ENCODE measurements at regions not wholly inside any gene's neighbourhood (a gene's known extent, or its start where the extent isn't known, plus 50 kb on each side); places are given as distances from the start of the nearest gene placed in this dataset.

GRCh38 chr1:208540724-208541123 is 296.5 kb upstream of the PLXNA2 start:
- Histone ChIP-seq H3K79me2 (replicated peaks; ENCODE audit: insufficient read depth, low read length) (no peaks in the 10 kb centered on the region), H3F3A (ENCODE audit: insufficient read depth, low read length, poor library complexity, severe bottlenecking) (no peaks in the 10 kb centered on the region), H3K27ac (ENCODE audit: low read length) (no peak overlapping the region)

GRCh38 chr1:208541225-208541855 is 297.2 kb upstream of the PLXNA2 start:
- H3K4me3 ChIP-seq (ENCODE audit: low read length) = no peak overlapping the region
- TF ChIP-seq EP300 (conservative IDR thresholded peaks at IDR 0.05; ENCODE audit: poor library complexity, severe bottlenecking) (no peak), EZH2 (IDR thresholded peaks at IDR 0.05; ENCODE audit: borderline replicate concordance, insufficient read depth, low read length, poor library complexity, severe bottlenecking) (no peak), MXI1 (conservative IDR thresholded peaks at IDR 0.05; ENCODE audit: poor library complexity, severe bottlenecking) (no peak), REST (IDR thresholded peaks at IDR 0.05; ENCODE audit: borderline replicate concordance) (no peak), TAF1 (IDR thresholded peaks at IDR 0.05; ENCODE audit: low read depth) (no peak)
- H4K20me1 ChIP-seq (ENCODE audit: insufficient read depth) = no peaks in the 10 kb centered on the region
- H3K27ac ChIP-seq (ENCODE audit: low read length) = no peak overlapping the region
- no peaks in the 10 kb centered on the region for H3K27me3 ChIP-seq (ENCODE audit: insufficient read depth, low read depth, low read length)
- no peak overlapping the region for H2AFZ ChIP-seq (ENCODE audit: low read depth, low read length)
- no peaks in the 10 kb centered on the region for H3K9me3 ChIP-seq (ENCODE audit: low read length)
- H3K9ac ChIP-seq (ENCODE audit: low read length) = no peak overlapping the region
- no peak overlapping the region for H3K4me2 ChIP-seq (ENCODE audit: low read length)
- no peaks in the 10 kb centered on the region for H3K9me2 ChIP-seq (ENCODE audit: insufficient read depth, low read length)
- no peaks in the 10 kb centered on the region for H3K79me2 ChIP-seq (replicated peaks; ENCODE audit: insufficient read depth, low read length)
- no peaks in the 10 kb centered on the region for H3F3A ChIP-seq (ENCODE audit: insufficient read depth, low read length, poor library complexity, severe bottlenecking)
- no peaks in the 10 kb centered on the region for H3K36me3 ChIP-seq (ENCODE audit: insufficient read depth, low read length)

More at GRCh38 chr1:208540724-208541123, 296.5 kb upstream of the PLXNA2 start:
- H3K4me3 ChIP-seq (ENCODE audit: low read length) = no peak overlapping the region
- H2AFZ ChIP-seq (ENCODE audit: low read depth, low read length) = no peak overlapping the region
- no peaks in the 10 kb centered on the region for H3K27me3 ChIP-seq (ENCODE audit: insufficient read depth, low read depth, low read length)
- no peaks in the 10 kb centered on the region for H3K36me3 ChIP-seq (ENCODE audit: insufficient read depth, low read length)
- no peaks in the 10 kb centered on the region for H4K20me1 ChIP-seq (ENCODE audit: insufficient read depth)
- TF ChIP-seq CTCF (IDR thresholded peaks at IDR 0.05; ENCODE audit: poor library complexity, severe bottlenecking) = no peak
- no peak for TF ChIP-seq EP300 (conservative IDR thresholded peaks at IDR 0.05; ENCODE audit: poor library complexity, severe bottlenecking)
- TF ChIP-seq REST (IDR thresholded peaks at IDR 0.05; ENCODE audit: borderline replicate concordance) = no peak
- no peak for TF ChIP-seq MXI1 (conservative IDR thresholded peaks at IDR 0.05; ENCODE audit: poor library complexity, severe bottlenecking)
- no peak for TF ChIP-seq SMC3 (conservative IDR thresholded peaks at IDR 0.05; ENCODE audit: poor library complexity)
- TF ChIP-seq TAF1 (IDR thresholded peaks at IDR 0.05; ENCODE audit: low read depth) = no peak
- TF ChIP-seq EZH2 (IDR thresholded peaks at IDR 0.05; ENCODE audit: borderline replicate concordance, insufficient read depth, low read length, poor library complexity, severe bottlenecking) = no peak
- TF ChIP-seq POLR2AphosphoS5 (IDR thresholded peaks at IDR 0.05) = no peak
- H3K9ac ChIP-seq (ENCODE audit: low read length) = no peak overlapping the region
- H3K9me2 ChIP-seq (ENCODE audit: insufficient read depth, low read length) = no peaks in the 10 kb centered on the region
- H3K4me2 ChIP-seq (ENCODE audit: low read length) = no peak overlapping the region
- H3K9me3 ChIP-seq (ENCODE audit: low read length) = no peaks in the 10 kb centered on the region
